HG02798 (cell line): ENCODE measurements at regions not wholly inside any gene's neighbourhood (a gene's known extent, or its start where the extent isn't known, plus 50 kb on each side); places are given as distances from the start of the nearest gene placed in this dataset.
"Not testable (repeated sequence)": the region's sequence is repeated elsewhere in the genome, so short reads cannot be mapped to it uniquely, and the experiment has no call there.

Experiments used
- ATAC-seq: cut with Tn5 transposase; IDR thresholded peaks from one replicate; pipeline ENCODE4 v1.9.1; 2021; ENCODE audit warnings: mild to moderate bottlenecking; ENCODE audit not compliant: unreplicated experiment, poor library complexity

GRCh38 chr3:71984843-71985613, 200.1 kb upstream of the PROK2 start:
- ATAC-seq, result peak; percentile 93

GRCh38 chr3:71983694-71984093, 198.7 kb upstream of the PROK2 start:
- ATAC-seq, result no peak

- ATAC-seq, result not testable (repeated sequence)
Measured at GRCh38 chr3:71982506-71983258, 197.7 kb upstream of the PROK2 start.

- no peak for ATAC-seq
Measured at GRCh38 chr3:71979175-71979574, 194.2 kb upstream of the PROK2 start.

GRCh38 chr3:71978150-71978721, 193.3 kb upstream of the PROK2 start:
- peak; percentile 87 for ATAC-seq

- ATAC-seq, result no peak
Measured at GRCh38 chr3:71977525-71977924, 192.6 kb upstream of the PROK2 start.

- ATAC-seq, result no peak
Measured at GRCh38 chr3:71975573-71975972, 190.6 kb upstream of the PROK2 start.

- no peak for ATAC-seq
Measured at GRCh38 chr3:71974786-71975185, 189.8 kb upstream of the PROK2 start.

- no peak for ATAC-seq
Measured at GRCh38 chr3:71973274-71974030, 188.5 kb upstream of the PROK2 start.

- no peak for ATAC-seq
Measured at GRCh38 chr3:71972031-71972430, 187.1 kb upstream of the PROK2 start.

GRCh38 chr3:71968544-71968943, 183.6 kb upstream of the PROK2 start:
- no peak for ATAC-seq

GRCh38 chr3:71966185-71966584, 181.2 kb upstream of the PROK2 start:
- ATAC-seq, result no peak

- no peak for ATAC-seq
Measured at GRCh38 chr3:71964170-71964569, 179.2 kb upstream of the PROK2 start.

- no peak for ATAC-seq
Measured at GRCh38 chr3:71962561-71963240, 177.8 kb upstream of the PROK2 start.

- no peak for ATAC-seq
Measured at GRCh38 chr3:71961891-71962290, 176.9 kb upstream of the PROK2 start.

- no peak for ATAC-seq
Measured at GRCh38 chr3:71961378-71961777, 176.4 kb upstream of the PROK2 start.

GRCh38 chr3:71958533-71958932, 173.6 kb upstream of the PROK2 start:
- no peak for ATAC-seq

- no peak for ATAC-seq
Measured at GRCh38 chr3:71956716-71957115, 171.8 kb upstream of the PROK2 start.

- ATAC-seq, result no peak
Measured at GRCh38 chr3:71956069-71956340, 171.1 kb upstream of the PROK2 start.
